B cell (primary cell): ENCODE measurements at regions not wholly inside any gene's neighbourhood (a gene's known extent, or its start where the extent isn't known, plus 50 kb on each side); places are given as distances from the start of the nearest gene placed in this dataset.

Source experiments
- CTCF ChIP-seq: fragments of 200-600 bp; IDR thresholded peaks from one replicate; pipeline ENCODE4 v1.8.0; 2022; ENCODE audit warnings: antibody characterized with exemption, mild to moderate bottlenecking
- EZH2 ChIP-seq: IDR thresholded peaks from 2 replicates; pipeline ENCODE4 v1.6.1; 2012; ENCODE audit warnings: borderline replicate concordance, low read depth, mild to moderate bottlenecking, moderate library complexity, low read length; ENCODE audit not compliant: insufficient read depth, poor library complexity, severe bottlenecking

- TF ChIP-seq CTCF (no peak), EZH2 (no peak)
These were observed 70.7 kb upstream of the EOMES start for GRCh38 chr3:27792869-27793268.
